ENCODE measurements at regions not wholly inside any gene's neighbourhood (a gene's known extent, or its start where the extent isn't known, plus 50 kb on each side); places are given as distances from the start of the nearest gene placed in this dataset.

DNA sequence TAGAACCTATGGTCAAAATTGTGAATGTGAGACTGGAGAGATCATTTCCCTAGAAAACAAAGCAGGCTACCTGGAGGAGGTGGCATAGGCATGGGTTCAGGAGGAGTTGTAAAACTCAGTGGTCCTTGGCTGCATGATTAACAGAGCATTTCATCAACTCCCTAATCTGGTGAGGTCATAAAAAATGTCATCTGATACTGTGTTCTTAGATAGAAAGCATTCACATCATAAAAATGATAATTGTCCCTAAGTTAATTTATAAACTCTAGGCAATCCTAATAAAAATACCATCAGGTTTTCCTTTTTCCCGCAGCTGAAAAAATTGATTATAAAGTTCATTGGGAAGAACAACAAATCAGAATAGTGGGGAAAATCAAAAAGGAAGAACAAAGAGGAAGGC is 60.6 kb upstream of the GALNT10 start:
- no peaks in the 10 kb centered on the region for H3K36me3 ChIP-seq (replicated peaks in 1 of 2)
- 76 to 86% (median 83%) methylated on average over 1 of the region's 1 CpG for WGBS, 4 donors
- intact Hi-C loops (cut with DNase I): no loop called here
- no peak for DNase-seq
- H3K4me1 ChIP-seq (replicated peaks in 1 of 2): no peaks in the 10 kb centered on the region
- no peak for TF ChIP-seq POLR2A (IDR thresholded peaks at IDR 0.05)
- TF ChIP-seq, protein P1, sequence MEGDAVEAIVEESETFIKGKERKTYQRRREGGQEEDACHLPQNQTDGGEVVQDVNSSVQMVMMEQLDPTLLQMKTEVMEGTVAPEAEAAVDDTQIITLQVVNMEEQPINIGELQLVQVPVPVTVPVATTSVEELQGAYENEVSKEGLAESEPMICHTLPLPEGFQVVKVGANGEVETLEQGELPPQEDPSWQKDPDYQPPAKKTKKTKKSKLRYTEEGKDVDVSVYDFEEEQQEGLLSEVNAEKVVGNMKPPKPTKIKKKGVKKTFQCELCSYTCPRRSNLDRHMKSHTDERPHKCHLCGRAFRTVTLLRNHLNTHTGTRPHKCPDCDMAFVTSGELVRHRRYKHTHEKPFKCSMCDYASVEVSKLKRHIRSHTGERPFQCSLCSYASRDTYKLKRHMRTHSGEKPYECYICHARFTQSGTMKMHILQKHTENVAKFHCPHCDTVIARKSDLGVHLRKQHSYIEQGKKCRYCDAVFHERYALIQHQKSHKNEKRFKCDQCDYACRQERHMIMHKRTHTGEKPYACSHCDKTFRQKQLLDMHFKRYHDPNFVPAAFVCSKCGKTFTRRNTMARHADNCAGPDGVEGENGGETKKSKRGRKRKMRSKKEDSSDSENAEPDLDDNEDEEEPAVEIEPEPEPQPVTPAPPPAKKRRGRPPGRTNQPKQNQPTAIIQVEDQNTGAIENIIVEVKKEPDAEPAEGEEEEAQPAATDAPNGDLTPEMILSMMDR (IDR thresholded peaks at IDR 0.05): no peak
- no peaks in the 10 kb centered on the region for H3K27me3 ChIP-seq
- H3K4me3 ChIP-seq: no peak overlapping the region
- H3K27ac ChIP-seq: no peak overlapping the region
- H3K9me3 ChIP-seq (replicated peaks in 1 of 3): no peaks in the 10 kb centered on the region

DNA sequence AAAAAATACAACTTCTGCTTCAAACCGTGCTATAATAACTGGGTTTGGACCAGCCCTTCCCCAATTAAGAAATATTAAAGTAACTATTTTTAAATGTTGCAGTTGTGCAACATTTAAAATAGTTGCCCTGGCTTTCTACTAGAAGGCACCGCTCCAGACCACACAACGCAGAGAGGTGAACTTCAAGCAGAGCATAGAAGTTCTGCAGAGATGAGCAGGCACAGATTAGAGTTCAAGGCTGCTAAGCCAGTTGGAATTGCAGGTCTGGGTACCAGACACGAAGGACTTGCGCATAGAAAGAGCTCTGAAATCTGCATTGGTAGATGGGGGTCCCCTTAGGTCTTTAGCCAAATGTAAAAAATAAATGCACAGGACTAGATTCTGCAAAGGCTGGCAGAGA is 58.7 kb upstream of the GALNT10 start:
- Histone ChIP-seq H3K27me3 (no peaks in the 10 kb centered on the region), H3K9me3 (replicated peaks in 1 of 3) (no peaks in the 10 kb centered on the region)

DNA sequence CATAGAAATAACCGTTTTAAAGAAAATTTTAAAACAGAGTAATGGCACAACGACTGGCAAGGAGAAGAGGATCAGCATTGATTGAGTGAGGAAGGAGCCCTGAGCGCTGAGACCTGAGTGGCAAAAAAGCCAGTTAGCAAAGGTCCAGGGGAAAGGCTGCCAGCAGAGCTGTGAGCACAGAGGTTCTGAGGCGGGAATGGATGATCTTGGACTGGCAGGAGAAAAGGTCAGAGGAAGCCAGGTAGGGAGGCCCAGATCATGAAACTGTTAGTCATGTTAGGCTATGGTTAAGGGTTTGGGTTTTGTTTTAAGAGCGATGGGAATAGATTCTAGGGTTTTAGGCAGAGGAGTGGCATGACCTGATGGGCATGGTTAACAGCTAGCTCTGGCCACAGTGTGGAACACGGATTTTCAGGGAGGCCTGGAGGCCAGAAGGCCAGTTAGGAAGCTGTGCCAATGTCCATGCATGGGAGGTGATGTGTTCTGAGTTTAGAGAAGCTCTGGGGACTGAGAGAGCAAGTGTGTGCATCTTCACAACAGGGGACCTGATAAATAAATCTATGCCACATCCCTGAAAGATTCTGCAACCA is 57.7 kb upstream of the GALNT10 start:
- H3K4me1 ChIP-seq (replicated peaks in 1 of 2): no peaks in the 10 kb centered on the region
- 65 to 77% (median 69%) methylated on average over 5 to 6 of the region's 6 CpGs for WGBS, 4 donors
- H3K9me3 ChIP-seq (replicated peaks in 1 of 3): no peaks in the 10 kb centered on the region
- no peak overlapping the region for H3K27ac ChIP-seq
- no peak for DNase-seq
- H3K27me3 ChIP-seq: no peaks in the 10 kb centered on the region
- intact Hi-C loops (cut with DNase I): no loop called here
- H3K4me3 ChIP-seq: no peak overlapping the region
- no peak for TF ChIP-seq POLR2A (IDR thresholded peaks at IDR 0.05)
- TF ChIP-seq, protein P1 (IDR thresholded peaks at IDR 0.05): no peak
- H3K36me3 ChIP-seq (replicated peaks in 1 of 2): no peaks in the 10 kb centered on the region

More for the DNA sequence above, 58.7 kb upstream of the GALNT10 start:
- intact Hi-C loops (cut with DNase I): no loop called here
- WGBS, 4 donors: 68 to 79% (median 69%) methylated on average over 5 of the region's 5 CpGs
- Histone ChIP-seq H3K36me3 (replicated peaks in 1 of 2) (no peaks in the 10 kb centered on the region), H3K4me1 (replicated peaks in 1 of 2) (no peaks in the 10 kb centered on the region), H3K4me3 (no peak overlapping the region), H3K27ac (no peak overlapping the region)
- no peak for TF ChIP-seq POLR2A (IDR thresholded peaks at IDR 0.05)
- TF ChIP-seq, protein P1 (IDR thresholded peaks at IDR 0.05): no peak
- DNase-seq: no peak

DNA sequence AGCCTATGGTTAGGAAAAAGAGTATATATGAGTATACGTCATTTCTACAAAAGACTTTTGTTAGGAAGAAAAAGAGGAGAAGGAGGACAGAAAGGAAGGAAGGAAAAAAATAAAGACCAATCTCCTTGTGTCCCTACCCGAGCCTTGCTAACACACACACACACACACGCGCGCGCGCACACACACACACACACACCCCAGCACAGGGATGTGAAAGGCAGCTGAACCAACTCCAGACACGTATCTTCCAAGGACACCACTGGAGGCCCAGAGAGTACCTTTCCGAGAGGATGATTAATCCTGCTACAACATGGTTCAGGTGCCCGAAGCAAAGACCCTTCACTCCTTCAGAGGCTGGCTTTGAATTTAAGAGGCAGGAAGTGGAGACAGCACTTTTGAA is 56.9 kb upstream of the GALNT10 start:
- TF ChIP-seq, protein P1 (IDR thresholded peaks at IDR 0.05): no peak
- TF ChIP-seq POLR2A (IDR thresholded peaks at IDR 0.05): no peak
- H3K27me3 ChIP-seq: no peaks in the 10 kb centered on the region
- peaks cover 0 to under 1% of the 10 kb centered on the region in 2 donors for H3K4me1 ChIP-seq (replicated peaks in 1 of 2)
- intact Hi-C loops (cut with DNase I): no loop called here
- no peaks in the 10 kb centered on the region for H3K9me3 ChIP-seq (replicated peaks in 1 of 3)
- no peak overlapping the region for H3K4me3 ChIP-seq
- no peaks in the 10 kb centered on the region for H3K36me3 ChIP-seq (replicated peaks in 1 of 2)
- WGBS, 4 donors: 61 to 88% (median 67%) methylated on average over 10 of the region's 10 CpGs
- H3K27ac ChIP-seq: no peak overlapping the region
- no peak for DNase-seq
